Body of pancreas (tissue), 4 donors: ENCODE measurements at regions not wholly inside any gene's neighbourhood (a gene's known extent, or its start where the extent isn't known, plus 50 kb on each side); places are given as distances from the start of the nearest gene placed in this dataset.
"Not testable (repeated sequence)": the region's sequence is repeated elsewhere in the genome, so short reads cannot be mapped to it uniquely, and the experiment has no call there.

Source experiments
- ATAC-seq: fragments of 150-250 bp; one replicate; pipeline ENCODE4 v1.9.1; 2016
- DNase-seq, 4 donors: peaks; one replicate each; pipeline ENCODE4 v3.0.0-alpha.2; 2019
- H3K27ac ChIP-seq, 4 donors: fragments of 200-600 bp; sonication (generic); 1 replicate in 3 of 4; 2 replicates in 1 of 4; pipeline versions ENCODE4 v1.5.1 to v1.6.1; 2016 to 2019; ENCODE audit warnings: mild to moderate bottlenecking in 1 of 4, mixed read lengths in 1 of 4, moderate library complexity in 1 of 4
- H3K27me3 ChIP-seq, 2 donors: fragments of 200-600 bp; sonication (generic); one replicate each; pipeline ENCODE4 v1.6.0; 2016; ENCODE audit warnings: mild to moderate bottlenecking in 1 of 2
- H3K36me3 ChIP-seq, 2 donors: fragments of 200-600 bp; sonication (generic); replicated peaks in 1 of 2; 2 replicates each; pipeline ENCODE4 v1.5.1; 2016; ENCODE audit warnings: low read depth in 2 of 2; ENCODE audit not compliant: insufficient read depth in 1 of 2
- H3K4me1 ChIP-seq: fragments of 200-600 bp; sonication (generic); one replicate; pipeline ENCODE4 v1.6.0; 2016
- H3K4me3 ChIP-seq, 2 donors: fragments of 200-600 bp; sonication (generic); 1 replicate in 1 of 2; 2 replicates in 1 of 2; pipeline ENCODE4 v1.5.1; 2016 to 2019
- H3K9me3 ChIP-seq, 3 donors: fragments of 200-600 bp; sonication (generic); 1 replicate in 2 of 3; 2 replicates in 1 of 3; pipeline ENCODE4 v1.5.1; 2016
- CTCF ChIP-seq, 7 experiments: fragments of 450-650 bp in 4 of 7; fragments of 200-600 bp in 3 of 7; sonication (generic) in 3 of 7; IDR thresholded peaks; one replicate each; pipeline ENCODE4 v1.5.1; 2016 to 2019; ENCODE audit warnings: antibody characterized with exemption in 7 of 7
- POLR2A ChIP-seq, 3 donors: fragments of 450-650 bp; IDR thresholded peaks; one replicate each; pipeline ENCODE4 v1.6.1; 2016; ENCODE audit warnings: antibody characterized with exemption in 3 of 3, mild to moderate bottlenecking in 2 of 3
- WGBS, 2 donors: methylation state at CpG; one replicate each; pipeline ENCODE4 v1.1.5; 2017; 5-methylcytosine and 5-hydroxymethylcytosine counted together
- intact Hi-C: fragments of 100-400 bp; cut with DNase I; formaldehyde crosslinking; loops from one replicate; pipeline ENCODE4 v1.15.1; 2023

- H3K27ac ChIP-seq, DNase-seq, H3K36me3 ChIP-seq, H3K27me3 ChIP-seq, H3K4me1 ChIP-seq, intact Hi-C loops, ATAC-seq, H3K9me3 ChIP-seq, H3K4me3 ChIP-seq: not testable (repeated sequence)
- WGBS, 2 donors, result 54 to 60% methylated on average over 5 of the region's 5 CpGs
These were observed 116.1 kb upstream of the GJE1 start for GRCh38 chr6:142016666-142017065.

DNA sequence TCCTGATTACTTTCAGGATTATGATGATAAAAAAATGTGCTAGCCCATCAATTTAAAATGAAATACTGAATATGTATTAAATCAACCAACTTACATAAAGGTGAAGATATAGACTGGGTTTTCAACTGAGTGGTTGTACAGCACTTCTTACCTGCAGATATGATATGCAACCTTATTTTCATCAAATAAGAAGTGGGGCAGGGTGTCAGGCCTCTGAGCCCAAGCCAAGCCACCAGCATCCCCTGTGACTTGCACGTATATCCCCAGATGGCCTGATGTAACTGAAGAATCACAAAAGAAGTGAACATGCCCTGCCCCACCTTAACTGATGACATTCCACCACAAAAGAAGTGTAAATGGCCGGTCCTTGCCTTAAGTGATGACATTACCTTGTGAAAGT lies 117.3 kb upstream of the GJE1 start:
- H3K9me3 ChIP-seq, H3K27ac ChIP-seq, intact Hi-C loops, H3K4me1 ChIP-seq, H3K36me3 ChIP-seq, H3K4me3 ChIP-seq, ATAC-seq, DNase-seq, H3K27me3 ChIP-seq: not testable (repeated sequence)
- WGBS, 2 donors, result 43 to 46% methylated on average over 1 to 2 of the region's 2 CpGs

- intact Hi-C loops, result no loop called here
- Histone ChIP-seq H3K27ac (no peak overlapping the region), H3K4me1 (no peaks in the 10 kb centered on the region), H3K9me3 (no peaks in the 10 kb centered on the region), H3K4me3 (no peak overlapping the region), H3K27me3 (no peaks in the 10 kb centered on the region), H3K36me3 (no peaks in the 10 kb centered on the region)
- WGBS, 2 donors, result 13 to 15% methylated on average over 5 of the region's 5 CpGs
- TF ChIP-seq POLR2A (IDR thresholded peaks at IDR 0.05) (no peak), CTCF (IDR thresholded peaks at IDR 0.05) (no peak)
- DNase-seq, result no peak
- ATAC-seq, result no peak
These were observed 117.7 kb upstream of the GJE1 start for GRCh38 chr6:142015011-142015410.

GRCh38 chr6:142014515-142014914 lies 118.2 kb upstream of the GJE1 start:
- ATAC-seq, result no peak
- intact Hi-C loops, result no loop called here
- Histone ChIP-seq H3K4me1 (no peaks in the 10 kb centered on the region), H3K4me3 (no peak overlapping the region), H3K27ac (no peak overlapping the region), H3K36me3 (no peaks in the 10 kb centered on the region), H3K27me3 (no peaks in the 10 kb centered on the region), H3K9me3 (no peaks in the 10 kb centered on the region)
- WGBS, 2 donors, result 12 to 13% methylated on average over 6 of the region's 6 CpGs
- no peak for DNase-seq
- TF ChIP-seq CTCF (IDR thresholded peaks at IDR 0.05), result no peak
- no peak for TF ChIP-seq POLR2A (IDR thresholded peaks at IDR 0.05)

GRCh38 chr6:142013875-142014495 lies 118.7 kb upstream of the GJE1 start:
- TF ChIP-seq CTCF (IDR thresholded peaks at IDR 0.05), result no peak
- no peak for TF ChIP-seq POLR2A (IDR thresholded peaks at IDR 0.05)
- Histone ChIP-seq H3K4me3 (no peak overlapping the region), H3K27me3 (no peaks in the 10 kb centered on the region), H3K4me1 (no peaks in the 10 kb centered on the region), H3K27ac (no peak overlapping the region), H3K9me3 (no peaks in the 10 kb centered on the region), H3K36me3 (no peaks in the 10 kb centered on the region)
- DNase-seq (no peak), ATAC-seq (no peak)
- intact Hi-C loops, result no loop called here
- whole genome bisulfite sequencing, 2 donors, result 38 to 39% methylated on average over 4 of the region's 4 CpGs

DNA sequence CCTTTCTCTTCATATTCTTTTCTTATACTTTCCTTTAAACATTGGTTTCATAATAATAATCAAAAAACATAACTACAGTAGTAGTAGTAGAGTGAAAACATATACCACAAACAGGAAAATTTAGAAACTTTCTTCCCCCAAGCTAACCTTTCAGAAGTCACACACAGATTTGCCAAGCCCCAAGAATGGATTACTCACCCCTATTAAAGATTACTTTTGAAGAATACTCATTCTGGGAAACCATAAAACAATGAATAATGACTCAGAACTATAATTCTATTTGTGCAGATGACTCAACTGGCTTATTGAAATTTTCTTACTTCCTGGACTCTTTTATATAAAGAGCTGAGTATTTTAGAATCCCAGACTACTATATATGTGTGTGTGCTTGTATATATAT lies 119.4 kb upstream of the GJE1 start:
- Histone ChIP-seq H3K4me3 (no peak overlapping the region), H3K36me3 (no peaks in the 10 kb centered on the region), H3K27me3 (no peaks in the 10 kb centered on the region), H3K27ac (no peak overlapping the region), H3K4me1 (no peaks in the 10 kb centered on the region), H3K9me3 (no peaks in the 10 kb centered on the region)
- no peak for ATAC-seq
- DNase-seq, result no peak
- intact Hi-C loops, result no loop called here
- TF ChIP-seq CTCF (IDR thresholded peaks at IDR 0.05) (no peak), POLR2A (IDR thresholded peaks at IDR 0.05) (no peak)
